ENCODE measurements at regions not wholly inside any gene's neighbourhood (a gene's known extent, or its start where the extent isn't known, plus 50 kb on each side); places are given as distances from the start of the nearest gene placed in this dataset.
A peak's percentile ranks its signal among the peaks of the same experiment; 100 is the strongest.

DNA sequence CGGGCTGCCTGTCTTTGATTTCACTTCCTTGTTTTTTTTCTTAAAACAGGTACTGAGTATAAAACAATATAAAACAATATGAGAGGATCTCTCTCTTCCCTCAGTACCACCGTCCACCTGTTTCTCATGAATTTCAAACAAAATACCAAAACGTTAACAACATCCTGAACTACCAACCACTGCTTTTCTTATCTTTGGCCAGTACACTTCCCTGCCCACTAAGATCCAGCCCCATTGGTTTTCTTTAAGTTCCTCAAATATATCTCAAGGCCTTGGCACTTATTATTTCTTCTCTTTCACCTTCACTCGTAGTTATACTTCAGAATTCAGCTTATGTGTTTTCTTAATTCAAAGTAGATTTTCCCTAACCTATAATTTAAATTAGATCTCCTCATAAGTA lies 370.2 kb upstream of the GRIA3 start:
- no peak for DNase-seq

DNA sequence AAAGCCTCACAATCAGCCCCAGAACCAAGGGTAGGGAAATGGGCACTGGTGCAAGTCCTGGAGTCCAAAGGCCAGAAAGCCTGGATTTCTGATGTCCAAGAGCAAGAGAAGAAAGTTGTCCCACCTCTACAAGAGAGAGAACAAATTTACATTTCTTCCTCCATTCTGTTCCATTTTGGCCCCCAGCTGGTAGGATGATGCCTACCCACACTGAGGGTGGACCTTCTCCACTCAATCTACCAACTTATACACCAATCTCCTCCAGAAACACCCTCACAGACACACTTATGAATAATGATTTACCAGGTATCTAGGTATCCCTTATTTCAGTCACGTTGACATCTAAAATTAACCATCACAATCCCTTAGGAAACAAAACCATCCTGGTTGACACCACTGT lies 367.8 kb upstream of the GRIA3 start:
- DNase-seq = no peak

DNA sequence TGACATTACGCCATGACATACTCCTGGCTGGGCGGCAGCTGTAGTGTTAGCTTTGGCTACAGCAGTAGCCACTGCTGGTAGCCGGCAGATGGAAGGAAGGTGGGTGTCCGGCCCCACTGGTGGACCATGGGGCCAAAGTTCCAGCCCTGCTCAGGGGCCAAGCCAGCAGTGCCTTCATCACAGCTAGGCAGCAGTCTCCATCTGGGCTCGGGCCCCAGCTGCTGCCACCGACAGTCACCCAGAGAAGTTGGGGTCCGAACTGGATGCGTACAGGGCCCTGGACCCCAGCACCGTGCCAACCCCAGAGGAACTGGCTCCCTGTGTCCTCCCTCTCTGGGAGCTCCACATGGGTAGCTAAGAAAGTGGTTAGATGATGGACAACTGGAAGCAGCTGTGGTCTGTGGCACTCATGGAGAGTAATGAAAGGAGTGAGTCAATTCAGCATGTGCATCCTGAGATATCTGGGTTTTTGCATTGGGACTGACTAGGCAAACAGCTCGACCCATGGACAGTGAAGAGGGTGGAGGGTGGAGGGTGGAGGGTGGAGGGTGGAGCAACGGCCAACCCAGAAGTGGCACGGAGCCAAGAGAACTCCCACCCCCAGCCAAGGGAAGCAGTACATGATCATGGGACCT lies 366.6 kb upstream of the GRIA3 start:
- DNase-seq = no peak

DNA sequence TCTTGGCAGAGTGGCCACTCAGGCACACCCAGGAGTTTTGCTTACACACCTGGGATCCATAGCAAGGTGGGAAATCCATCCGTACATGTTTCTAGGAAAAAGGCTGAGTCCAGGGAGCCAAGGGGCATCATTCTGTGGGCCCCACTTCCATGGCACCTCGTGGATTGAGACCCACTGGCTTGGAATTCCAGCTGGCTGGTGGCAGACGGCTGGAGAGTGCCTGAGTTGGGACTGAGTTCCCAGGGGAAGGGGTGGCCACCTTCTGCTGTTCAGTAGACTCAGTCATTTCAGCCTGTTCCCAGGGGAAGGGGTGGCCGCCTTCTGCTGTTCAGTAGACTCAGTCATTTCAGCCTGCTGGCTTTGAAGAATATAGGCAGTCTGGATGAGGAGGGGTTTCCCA lies 366.0 kb upstream of the GRIA3 start:
- no peak for DNase-seq

DNA sequence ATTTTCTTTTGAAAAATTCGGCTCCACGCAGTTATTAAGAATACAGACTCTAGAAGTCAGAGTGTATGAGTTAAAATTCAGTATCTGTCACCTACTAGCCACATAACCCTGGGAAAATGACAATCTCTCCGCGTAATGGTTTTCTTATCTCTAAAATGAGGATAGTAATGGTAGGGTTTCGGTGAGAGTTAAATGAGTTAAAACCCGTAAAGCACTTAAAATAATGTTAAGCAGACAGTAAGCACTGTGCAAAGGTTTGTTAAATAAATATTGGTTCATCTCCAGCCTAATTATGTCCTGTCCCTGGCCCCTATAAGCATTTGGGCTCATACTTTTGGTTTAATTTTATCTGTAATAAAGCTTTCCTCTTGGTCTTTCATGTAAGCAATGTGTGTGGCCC lies 350.8 kb upstream of the GRIA3 start:
- DNase-seq = no peak

DNA sequence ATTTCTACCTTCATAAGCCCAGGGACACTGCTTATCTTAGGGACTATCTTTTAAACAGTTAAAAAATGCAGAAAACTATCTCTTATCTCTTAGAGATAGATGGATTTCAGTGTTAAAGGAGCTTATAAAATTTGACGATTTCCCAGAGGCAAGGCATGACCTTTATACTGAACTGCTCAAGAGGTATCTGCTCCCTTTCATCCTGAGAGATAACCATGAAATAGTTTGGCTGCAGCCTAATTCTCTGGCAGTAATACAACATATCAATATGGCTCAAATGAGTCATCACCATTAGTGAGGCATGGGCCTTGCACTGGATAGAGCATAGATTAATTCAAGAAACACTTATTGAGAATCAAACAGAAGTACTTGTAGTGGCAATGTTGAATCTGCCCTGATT lies 348.2 kb upstream of the GRIA3 start:
- no peak for DNase-seq

DNA sequence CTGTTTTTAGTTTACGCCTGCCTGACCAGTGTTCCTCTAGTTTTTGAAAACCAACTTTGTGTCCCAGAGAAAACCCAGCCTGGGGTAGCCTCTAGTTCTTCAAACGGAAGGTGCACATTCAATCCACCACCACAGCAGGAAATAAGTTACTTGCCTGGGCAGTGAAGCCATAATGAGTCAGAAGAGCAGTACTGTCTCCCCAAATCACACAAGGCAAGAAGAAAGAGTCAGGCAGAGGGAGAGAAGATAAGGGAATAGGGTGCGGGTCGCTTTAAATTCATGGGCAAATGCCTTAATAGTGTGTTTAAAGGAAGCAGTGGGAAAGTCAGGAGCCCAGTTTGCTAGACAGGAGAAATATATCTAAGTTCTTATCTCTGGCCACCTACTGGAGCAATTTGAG lies 333.8 kb upstream of the GRIA3 start:
- DNase-seq = no peak

DNA sequence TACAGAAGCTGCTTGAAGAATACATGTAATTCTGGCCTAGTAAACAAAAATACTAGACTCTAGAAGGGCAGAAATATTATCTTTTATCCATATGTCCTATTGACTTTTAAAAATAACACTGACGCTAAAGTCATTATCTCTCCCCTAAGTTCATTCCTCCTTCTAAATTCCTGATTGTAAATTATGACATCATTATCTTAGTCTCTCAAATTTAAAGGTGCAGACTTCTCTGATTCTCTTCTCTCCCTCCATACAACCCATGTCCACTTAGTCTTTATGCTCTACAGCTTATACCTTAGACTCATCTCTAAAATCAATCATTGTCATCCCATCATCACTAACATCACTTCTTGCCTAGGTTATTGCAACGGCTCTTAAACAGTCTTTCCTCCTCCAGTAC lies 327.9 kb upstream of the GRIA3 start:
- DNase-seq = no peak

DNA sequence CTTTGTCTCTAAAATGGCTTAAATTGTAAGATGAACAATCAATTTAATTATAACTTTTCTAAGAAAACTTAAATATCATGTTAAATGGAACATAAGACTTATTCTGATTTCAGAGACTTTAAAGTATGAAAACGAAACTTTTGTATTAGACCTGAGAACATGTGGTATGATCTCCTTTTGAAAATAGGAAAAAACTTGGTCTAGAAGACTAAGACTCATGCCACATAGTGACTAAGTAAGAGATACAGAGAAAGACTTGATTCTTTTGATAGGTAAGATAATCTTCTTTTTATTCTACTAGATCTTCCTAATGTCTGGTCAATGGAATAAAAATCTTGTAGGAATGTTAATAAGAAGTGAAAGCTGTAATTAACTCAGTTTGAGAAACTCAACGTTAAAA lies 326.3 kb upstream of the GRIA3 start:
- DNase-seq = no peak

DNA sequence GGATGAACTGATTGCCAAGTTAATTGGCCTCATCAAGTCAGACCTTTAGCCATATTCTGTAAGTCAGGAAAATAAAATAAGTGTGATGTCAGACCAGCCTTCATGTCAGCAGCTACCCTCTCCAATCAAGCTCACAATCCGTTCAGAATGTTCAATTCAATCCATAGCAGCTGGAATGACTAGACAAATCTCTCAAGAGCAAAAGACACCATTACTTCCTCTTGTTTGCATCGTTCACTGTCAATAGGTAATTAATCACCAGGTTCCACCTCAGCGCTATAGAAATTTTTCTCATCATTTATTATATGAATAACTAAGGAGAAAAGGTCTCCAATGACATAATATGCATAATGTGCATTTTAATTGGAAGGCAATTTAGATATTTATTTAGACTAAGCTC lies 321.0 kb upstream of the GRIA3 start:
- DNase-seq = no peak

DNA sequence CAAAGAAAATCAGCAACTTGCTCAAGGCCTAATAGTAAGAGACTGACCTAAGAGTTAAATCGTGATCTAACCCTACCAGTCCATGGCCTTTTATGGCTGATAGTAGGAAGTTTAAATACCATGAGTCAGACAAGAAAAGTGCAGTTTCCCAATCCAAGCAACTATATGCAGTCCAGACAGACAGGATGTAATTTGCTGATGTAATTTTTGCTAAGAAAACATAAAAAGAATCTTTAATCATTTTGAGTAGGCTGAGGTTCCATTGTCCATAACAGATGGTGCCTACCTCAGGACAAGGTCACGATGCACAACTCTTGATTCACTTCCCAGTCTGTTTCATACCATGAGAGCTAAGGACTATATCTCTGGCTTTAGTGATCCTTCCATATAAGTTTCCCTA lies 317.5 kb upstream of the GRIA3 start:
- peak; percentile 91 for DNase-seq

DNA sequence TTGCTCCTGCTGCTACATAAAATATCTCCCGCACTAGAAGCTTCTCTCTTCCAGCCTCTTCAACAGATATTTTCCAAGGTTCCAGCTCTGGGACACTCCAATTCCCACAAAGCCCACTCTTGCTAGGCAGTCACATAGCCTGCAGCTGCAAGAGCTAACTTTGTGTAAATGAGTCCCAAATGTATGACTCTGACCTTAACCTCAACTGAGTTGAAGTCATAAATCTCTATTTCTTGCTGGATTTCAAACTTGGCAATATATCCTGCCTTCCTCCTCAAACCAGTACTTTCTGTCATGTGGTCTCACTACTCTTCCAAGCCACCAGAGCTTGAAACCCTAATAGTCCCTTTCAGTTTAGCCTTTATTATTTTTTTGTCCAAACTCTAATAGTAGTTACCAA lies 315.4 kb upstream of the GRIA3 start:
- peak; percentile 5 for DNase-seq

DNA sequence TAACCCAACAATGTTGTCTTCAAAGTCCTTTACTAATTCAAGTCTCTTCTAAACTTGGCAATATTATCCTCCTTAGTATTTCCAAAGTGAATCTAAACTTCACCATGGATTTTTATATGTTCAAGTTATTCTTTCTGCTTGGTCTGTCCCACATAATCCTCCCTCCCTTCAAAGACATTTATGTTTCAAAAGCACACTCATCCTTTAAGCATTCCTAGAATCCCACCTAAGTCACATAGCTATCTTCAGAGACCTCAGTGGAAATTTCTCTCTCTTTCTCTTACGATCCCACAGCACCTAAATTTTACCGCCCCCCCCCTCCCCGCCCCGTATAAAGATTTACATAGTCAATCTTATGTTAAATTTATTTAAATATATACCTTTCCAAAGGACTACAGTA lies 314.9 kb upstream of the GRIA3 start:
- peak; percentile 24 for DNase-seq

DNA sequence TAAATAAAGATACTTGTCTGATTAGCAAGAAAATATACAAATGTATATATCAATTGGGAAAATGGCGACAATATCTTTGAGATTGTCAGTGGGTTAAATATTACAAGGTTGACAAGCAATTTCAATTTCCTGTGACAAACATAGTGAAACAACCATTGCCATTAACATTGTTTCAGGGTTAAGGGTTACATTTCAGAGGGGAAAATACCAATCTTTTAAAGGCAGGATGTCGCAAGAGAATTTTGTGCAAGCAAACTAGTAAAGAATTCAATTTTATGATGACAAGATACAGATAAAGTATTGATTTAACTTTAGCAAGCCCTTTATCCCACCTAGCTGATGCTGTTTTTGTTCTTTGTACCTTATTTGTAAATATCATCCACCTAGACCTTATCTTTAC lies 305.8 kb upstream of the GRIA3 start:
- DNase-seq = no peak

DNA sequence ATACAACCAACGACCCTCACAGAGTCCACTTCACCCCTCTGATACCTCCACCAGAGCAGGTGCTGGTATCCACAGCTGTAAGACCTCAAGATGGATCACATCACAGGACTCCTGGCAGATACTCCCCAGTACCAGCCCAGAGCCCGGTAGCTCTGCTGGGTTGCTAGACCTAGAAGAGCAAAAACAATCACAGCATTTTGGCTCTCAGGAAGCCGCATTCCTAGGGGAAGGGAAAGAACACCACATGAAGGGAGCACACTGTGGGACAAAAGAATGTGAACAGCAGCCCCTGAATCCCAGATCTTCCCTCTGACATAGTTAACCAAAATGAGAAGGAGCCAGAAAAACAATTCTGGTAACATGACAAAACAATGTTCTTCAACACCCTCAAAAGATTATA lies 303.1 kb upstream of the GRIA3 start:
- no peak for DNase-seq

DNA sequence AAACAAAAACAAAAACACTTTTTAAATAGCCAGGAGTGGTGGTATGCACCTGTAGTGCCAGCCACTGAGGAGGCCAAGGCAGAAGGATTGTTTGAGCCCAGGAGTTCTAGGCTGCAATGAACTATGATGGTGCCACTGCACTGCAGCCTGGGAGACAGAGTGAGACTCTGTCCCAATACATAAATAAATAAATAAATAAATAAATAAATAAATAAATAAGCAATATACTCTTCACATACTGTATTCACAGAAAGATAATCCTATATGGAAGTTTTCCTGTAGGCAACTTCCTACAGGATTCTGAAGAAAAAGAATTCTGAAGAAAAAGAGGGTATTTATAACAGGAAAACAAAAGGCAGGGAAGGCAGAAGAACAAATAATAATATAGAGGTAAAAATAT lies 293.3 kb upstream of the GRIA3 start:
- DNase-seq = no peak

DNA sequence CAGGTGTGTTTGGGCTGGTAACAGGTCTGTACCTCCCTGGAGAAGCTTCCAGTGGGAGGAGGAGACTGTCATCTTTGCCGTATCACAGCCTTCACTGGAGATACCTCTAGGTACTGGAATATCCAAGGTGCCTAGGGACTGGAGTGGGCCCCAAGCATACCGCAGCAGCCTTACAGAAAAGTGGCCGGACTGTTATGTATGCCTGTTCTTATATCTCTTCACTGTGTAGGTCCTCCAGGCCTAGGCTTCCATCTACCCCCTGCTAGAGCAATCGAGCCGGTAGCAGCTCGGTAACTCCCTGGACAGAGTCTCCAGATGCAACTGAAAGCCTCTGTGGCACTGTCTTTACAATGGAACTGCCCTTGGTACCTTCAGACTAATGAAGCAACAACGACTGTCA lies 277.4 kb upstream of the GRIA3 start:
- no peak for DNase-seq

DNA sequence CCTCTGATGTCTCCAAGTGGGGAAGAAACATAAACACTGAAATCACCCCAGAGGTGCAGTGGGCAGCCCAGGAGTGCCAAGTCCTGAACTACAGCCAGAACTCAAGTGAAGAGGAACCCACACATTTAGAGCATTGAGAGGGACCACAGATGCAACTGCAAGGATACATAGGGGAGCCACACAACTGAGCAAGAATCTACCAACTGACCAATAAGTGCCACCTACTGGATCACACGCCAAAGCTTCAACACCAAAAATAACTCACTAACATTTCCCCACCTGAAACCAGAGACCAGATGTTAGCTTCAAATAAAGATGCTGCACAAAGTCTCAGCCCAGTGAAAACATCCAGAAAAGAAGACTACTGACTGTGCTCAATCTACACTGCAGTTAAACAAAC lies 276.7 kb upstream of the GRIA3 start:
- DNase-seq = no peak

DNA sequence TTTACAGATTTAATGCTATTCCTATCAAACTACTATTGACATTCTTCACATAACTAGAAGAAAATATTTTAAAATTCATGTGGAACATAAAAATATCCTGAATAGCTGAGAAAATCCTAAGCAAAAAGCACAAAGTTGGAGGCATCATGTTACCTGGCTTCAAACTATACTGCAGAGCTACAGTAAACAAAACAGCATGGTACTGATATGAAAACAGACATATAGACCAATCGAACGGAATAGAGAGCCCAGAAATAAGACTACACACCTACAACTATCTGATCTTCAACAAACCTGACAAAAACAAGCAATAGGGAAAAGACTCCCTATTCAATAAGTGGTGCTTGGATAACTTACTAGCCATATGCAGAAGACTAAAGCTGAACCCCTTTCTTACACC lies 273.4 kb upstream of the GRIA3 start:
- no peak for DNase-seq

DNA sequence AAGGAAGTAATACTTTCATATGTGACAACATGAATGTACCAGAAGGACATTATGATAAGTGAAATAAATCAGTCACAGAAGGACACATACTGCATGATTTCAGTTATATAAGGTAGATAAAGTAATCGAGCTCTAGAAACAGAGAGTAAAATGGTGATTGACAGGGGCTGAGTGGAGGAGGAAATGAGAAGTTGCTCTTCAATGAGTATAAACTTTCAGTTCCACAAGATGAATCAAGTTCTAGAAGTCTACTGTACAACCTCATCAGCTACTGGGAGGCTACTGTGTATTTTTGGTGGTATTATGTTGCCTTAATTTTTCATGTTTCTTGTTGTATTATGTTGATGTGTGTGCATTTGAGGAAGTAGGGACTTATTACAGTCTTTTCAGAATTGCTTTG lies 270.9 kb upstream of the GRIA3 start:
- no peak for DNase-seq

DNA sequence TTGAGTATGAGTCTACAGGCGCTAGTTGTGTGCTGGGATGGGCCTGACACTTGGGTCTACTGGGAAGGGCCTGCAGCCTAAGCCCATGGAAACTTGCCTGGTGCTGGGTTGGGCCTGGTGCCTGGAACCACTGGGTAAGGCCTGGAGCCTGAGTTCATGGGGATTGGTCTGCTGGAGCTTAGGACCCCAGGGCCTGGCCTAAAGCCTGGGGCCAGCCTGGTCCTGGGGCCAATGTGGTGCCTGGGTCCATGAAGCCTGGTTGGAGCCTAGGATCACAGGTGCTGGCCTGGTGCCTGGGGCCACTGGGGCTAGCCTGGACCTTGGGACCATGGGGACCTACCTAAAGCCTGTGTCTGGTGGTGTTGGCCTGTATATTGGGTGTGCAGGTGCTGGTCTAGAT lies 270.3 kb upstream of the GRIA3 start:
- no peak for DNase-seq

DNA sequence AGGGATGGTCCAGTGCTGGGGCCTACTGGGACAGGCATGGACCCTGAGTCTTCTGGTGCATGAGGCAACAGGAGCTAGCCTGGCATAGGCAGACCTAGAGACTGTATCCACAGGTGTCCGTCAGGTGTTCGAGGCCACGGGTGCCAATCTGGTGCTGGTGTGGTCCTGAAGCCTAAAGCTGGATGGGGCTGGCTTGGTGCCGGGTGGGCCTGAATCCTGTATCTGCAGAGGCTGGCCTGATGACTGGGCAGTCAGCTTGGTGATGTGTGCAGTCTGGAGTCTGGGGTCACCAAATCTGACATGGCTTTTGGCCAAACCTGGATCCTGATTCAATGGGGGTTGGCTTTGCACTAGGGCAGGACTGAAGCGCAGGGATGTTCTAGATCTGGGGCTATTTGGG lies 269.8 kb upstream of the GRIA3 start:
- DNase-seq = no peak

DNA sequence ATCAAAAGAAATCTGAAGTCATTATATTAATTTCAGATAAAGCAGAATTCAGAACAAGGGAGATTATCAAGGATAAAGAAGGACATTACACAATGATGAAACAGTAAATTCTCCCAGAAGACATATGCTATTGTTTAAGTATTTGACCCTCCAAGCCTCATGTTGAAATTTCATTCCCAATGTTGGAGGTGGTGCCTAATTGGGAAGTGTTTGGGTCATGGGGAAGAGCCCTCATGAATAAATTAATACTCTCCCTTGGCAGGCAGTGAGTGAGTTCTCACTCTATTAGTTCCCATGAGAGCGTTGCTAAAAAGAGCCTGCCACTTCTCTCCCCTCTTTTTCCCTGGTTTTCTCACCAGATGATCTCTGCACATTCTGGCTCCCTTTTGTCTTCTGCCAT lies 249.9 kb upstream of the GRIA3 start:
- peak; percentile 0 for DNase-seq

DNA sequence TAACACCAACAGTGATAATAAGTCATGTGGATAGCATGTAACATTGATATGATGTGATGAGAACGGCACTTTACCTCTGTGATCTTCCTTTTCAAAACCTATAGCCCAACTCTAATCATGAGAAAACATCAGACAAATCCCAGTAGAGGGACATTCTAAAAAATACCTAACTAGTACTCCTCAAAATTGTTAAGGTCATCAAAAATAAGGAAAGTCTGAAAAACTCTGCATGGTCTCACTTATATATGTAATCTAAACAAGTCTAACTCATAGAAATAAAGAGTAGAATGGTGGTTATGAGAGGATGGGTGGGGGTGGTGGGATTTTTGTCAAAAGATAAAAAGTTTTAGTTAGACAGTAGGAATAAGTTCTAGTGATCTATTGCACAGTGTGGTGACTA lies 243.9 kb upstream of the GRIA3 start:
- no peak for DNase-seq

DNA sequence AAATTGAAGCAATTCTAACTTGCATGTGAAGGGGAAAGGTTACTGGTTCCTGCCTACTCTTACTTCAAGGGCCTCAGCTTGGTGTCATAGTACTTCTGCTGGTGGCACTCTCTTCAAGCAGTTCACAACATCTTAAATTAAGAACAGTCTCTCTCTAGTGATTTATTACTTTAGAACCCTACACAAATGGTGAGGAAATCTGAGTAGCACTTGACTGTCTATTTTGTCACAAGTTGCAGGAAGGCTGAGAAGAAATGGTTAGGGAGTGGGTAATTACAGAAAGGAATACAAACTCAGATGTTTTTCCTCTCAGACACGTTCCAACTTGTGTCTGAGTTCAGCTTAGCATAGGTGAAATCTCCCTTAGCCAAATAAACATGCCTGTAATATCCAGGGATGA lies 242.3 kb upstream of the GRIA3 start:
- DNase-seq = no peak

DNA sequence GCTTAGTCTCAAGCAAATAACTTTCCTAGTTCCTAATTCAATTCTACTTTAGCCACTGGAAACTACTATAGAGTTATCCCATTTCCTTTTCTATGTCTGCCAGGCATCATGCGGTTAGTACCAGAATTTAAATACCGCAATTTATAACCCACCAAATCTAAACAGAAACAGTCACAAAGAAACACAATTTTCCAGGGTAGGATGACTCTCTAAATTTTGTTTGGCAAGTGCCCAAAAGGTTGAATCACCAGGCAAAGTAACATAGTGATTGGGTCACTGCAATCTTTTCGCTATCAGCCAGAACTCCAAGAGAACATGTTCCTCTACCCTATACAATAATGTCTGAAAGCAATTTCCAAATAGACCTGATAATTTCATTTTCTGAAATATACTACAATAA lies 240.2 kb upstream of the GRIA3 start:
- DNase-seq = no peak
